ENCODE measurements at regions not wholly inside any gene's neighbourhood (a gene's known extent, or its start where the extent isn't known, plus 50 kb on each side); places are given as distances from the start of the nearest gene placed in this dataset.

DNA sequence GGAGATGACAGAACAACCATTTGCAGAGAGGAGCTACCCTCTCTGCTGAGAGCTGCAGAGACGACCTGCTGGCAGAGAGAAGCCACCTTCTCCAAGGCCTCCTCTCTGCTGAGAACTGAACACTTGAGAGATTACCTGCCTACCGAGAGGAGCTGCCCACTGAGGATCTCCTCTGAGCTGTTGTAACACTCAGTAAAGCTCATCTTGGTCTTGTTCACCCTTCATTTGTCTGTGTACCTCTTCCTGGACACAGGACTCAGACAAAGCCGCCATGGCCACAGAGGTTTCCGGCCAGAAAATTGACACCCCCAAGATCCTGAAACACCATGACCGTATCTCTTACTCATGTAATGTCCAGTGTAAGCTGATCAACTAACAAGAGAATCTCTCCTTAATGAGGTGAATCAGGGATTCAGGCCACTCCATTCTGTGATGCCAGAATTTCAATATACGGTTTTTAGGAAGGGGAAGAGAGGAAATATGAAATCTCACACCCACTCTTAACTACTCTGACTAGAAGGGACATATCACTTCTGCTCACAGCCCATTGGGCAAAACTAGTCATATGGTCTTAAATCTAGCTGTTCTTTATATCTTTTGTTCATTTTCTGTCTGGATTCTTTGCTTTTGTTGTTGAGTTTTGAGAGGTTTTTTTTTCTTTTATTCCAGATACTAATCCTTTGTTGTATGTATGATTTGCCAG, 83.8 kb downstream of the RHOU start:
- WGBS (ENCODE audit: low lambda C conversion rate), result 55% methylated on average over 6 of the region's 6 CpGs
- Histone ChIP-seq H2AFZ (ENCODE audit: low read length) (no peak overlapping the region), H3K79me2 (ENCODE audit: insufficient read depth, low read length) (no peaks in the 10 kb centered on the region), H3K27ac (ENCODE audit: extremely low read length, insufficient read depth, low read length) (no peak overlapping the region), H3K9me3 (ENCODE audit: low read length) (no peaks in the 10 kb centered on the region), H4K20me1 (ENCODE audit: insufficient read depth, low read length) (no peaks in the 10 kb centered on the region), H3K4me2 (ENCODE audit: low read depth, low read length) (no peak overlapping the region; the same call in 1 of the 2 replicates), H3K9ac (ENCODE audit: insufficient read depth, low read depth, low read length) (no peak overlapping the region), H3K27me3 (ENCODE audit: control insufficient read depth in 1 of 2, insufficient read depth in 2 of 2, low read length in 2 of 2) (no peaks in the 10 kb centered on the region), H3K36me3 (replicated peaks in 1 of 2; ENCODE audit: control insufficient read depth in 1 of 2, insufficient read depth in 2 of 2, low read length in 2 of 2) (no peaks in the 10 kb centered on the region), H3K4me3 (replicated peaks in 1 of 3; ENCODE audit: insufficient read depth in 1 of 3, low read depth in 2 of 3, low read length in 3 of 3) (no peak overlapping the region), H3K4me1 (ENCODE audit: insufficient read depth, low read length) (peaks cover 50% of the 10 kb centered on the region)
- TF ChIP-seq ZNF670 (CRISPR knock-in tag; IDR thresholded peaks at IDR 0.05; ENCODE audit: borderline replicate concordance) (no peak), TCF7 (IDR thresholded peaks at IDR 0.05; ENCODE audit: low read depth) (no peak), MEIS2 (CRISPR knock-in tag; IDR thresholded peaks at IDR 0.05) (no peak), TCF7L2 (IDR thresholded peaks at IDR 0.05; ENCODE audit: low read depth, low read length) (no peak), CENPBD1 (CRISPR knock-in tag; IDR thresholded peaks at IDR 0.05; ENCODE audit: borderline replicate concordance, low read depth) (no peak), MTA3 (CRISPR knock-in tag; IDR thresholded peaks at IDR 0.05) (no peak)
- in situ Hi-C loops (cut with HindIII; ENCODE audit: extremely low pct_ligation_motif_present, low pct_unique_long_range_greater_than_20kb), result no loop called here
- ChIA-PET CTCF (ENCODE audit: low intra/inter-chr PET ratio, low total read pairs) (no interaction called here), POLR2A (no interaction called here)
- DNase-seq (ENCODE audit: low spot score), result no peak
- FAIRE-seq, result no peak
- intact Hi-C loops (cut with micrococcal nuclease; ENCODE audit: unreplicated experiment), result no loop called here
- ATAC-seq, result no peak
- no TSS peak for BruUV-seq (replicated peaks)

GRCh38 chr1:228821252-228821651, 86.0 kb downstream of the RHOU start:
- Histone ChIP-seq H3K4me2 (ENCODE audit: low read depth, low read length) (no peak overlapping the region), H4K20me1 (ENCODE audit: insufficient read depth, low read length) (no peaks in the 10 kb centered on the region), H2AFZ (ENCODE audit: low read length) (no peak overlapping the region), H3K79me2 (ENCODE audit: insufficient read depth, low read length) (no peaks in the 10 kb centered on the region), H3K27me3 (ENCODE audit: control insufficient read depth in 1 of 2, insufficient read depth in 2 of 2, low read length in 2 of 2) (no peaks in the 10 kb centered on the region), H3K27ac (ENCODE audit: extremely low read length, insufficient read depth, low read length) (no peak overlapping the region), H3K9me3 (ENCODE audit: low read length) (no peaks in the 10 kb centered on the region), H3K36me3 (replicated peaks in 1 of 2; ENCODE audit: control insufficient read depth in 1 of 2, insufficient read depth in 2 of 2, low read length in 2 of 2) (no peaks in the 10 kb centered on the region), H3K4me1 (ENCODE audit: insufficient read depth, low read length) (peaks cover 49% of the 10 kb centered on the region), H3K9ac (ENCODE audit: insufficient read depth, low read depth, low read length) (no peak overlapping the region), H3K4me3 (replicated peaks in 1 of 3; ENCODE audit: insufficient read depth in 1 of 3, low read depth in 2 of 3, low read length in 3 of 3) (no peak overlapping the region)
- DNase-seq (ENCODE audit: low spot score), result peak; percentile 49
- ATAC-seq, result no peak
- FAIRE-seq, result peak; percentile 70
- WGBS (ENCODE audit: low lambda C conversion rate), result 10% methylated on average over 2 of the region's 2 CpGs
- intact Hi-C loops (cut with micrococcal nuclease; ENCODE audit: unreplicated experiment), result no loop called here
- POLR2A ChIA-PET, result no interaction called here
- no TSS peak for BruUV-seq (replicated peaks)
- in situ Hi-C loops (cut with HindIII; ENCODE audit: extremely low pct_ligation_motif_present, low pct_unique_long_range_greater_than_20kb), result no loop called here
- CTCF ChIA-PET (ENCODE audit: low intra/inter-chr PET ratio, low total read pairs), result no interaction called here
- TF ChIP-seq EP300 (IDR thresholded peaks at IDR 0.05; ENCODE audit: low read depth in 2 of 2, low read length in 2 of 2) (0 out of 4 replicates have a peak, but pooled peaks of 1 of the 2 experiments have one; percentile 21), EP300 (CRISPR knock-in tag; IDR thresholded peaks at IDR 0.05; ENCODE audit: borderline replicate concordance) (no peak), MED8 (CRISPR knock-in tag; IDR thresholded peaks at IDR 0.05; ENCODE audit: insufficient replicate concordance) (no peak), MNT (IDR thresholded peaks at IDR 0.05) (peak; percentile 43; the same call in 1 of the 2 replicates), SAP130 (CRISPR knock-in tag; IDR thresholded peaks at IDR 0.05; ENCODE audit: low read depth) (peak; percentile 31; the same call in 1 of the 2 replicates), HMG20A (CRISPR knock-in tag; IDR thresholded peaks at IDR 0.05; ENCODE audit: borderline replicate concordance) (peak; percentile 31; the same call in 1 of the 2 replicates), GATAD2A (CRISPR knock-in tag; IDR thresholded peaks at IDR 0.05) (peak; percentile 59), PCBP2 (optimal IDR thresholded peaks at IDR 0.05; ENCODE audit: low read depth, low read length, poor library complexity, severe bottlenecking) (no peak), MED1 (CRISPR knock-in tag; IDR thresholded peaks at IDR 0.05) (0 out of 2 replicates have a peak, but pooled peaks have one; percentile 40)

Data from HepG2 (cell line).